ENCODE measurements at regions not wholly inside any gene's neighbourhood (a gene's known extent, or its start where the extent isn't known, plus 50 kb on each side); places are given as distances from the start of the nearest gene placed in this dataset.

DNA sequence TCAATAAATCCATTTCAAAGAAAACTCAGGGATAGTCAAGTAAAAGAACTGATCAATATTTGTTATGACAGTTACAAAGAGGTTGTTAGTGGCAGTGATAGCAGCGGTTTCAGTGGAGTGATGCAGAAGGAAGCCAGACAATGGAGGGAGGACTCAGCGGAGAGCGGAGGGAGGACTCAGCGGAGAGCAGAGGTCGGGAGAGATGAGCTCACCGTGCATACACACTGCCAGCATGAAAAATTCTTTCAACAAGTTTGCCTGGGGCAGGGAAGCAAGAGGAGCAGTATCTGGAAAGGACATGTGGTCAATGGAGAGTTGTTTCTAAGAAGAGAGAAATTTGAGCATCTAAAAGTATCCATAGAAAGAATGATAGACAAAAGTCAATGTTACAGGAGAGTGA is 60.9 kb upstream of the BCL11A start:
- TF ChIP-seq, protein P1, sequence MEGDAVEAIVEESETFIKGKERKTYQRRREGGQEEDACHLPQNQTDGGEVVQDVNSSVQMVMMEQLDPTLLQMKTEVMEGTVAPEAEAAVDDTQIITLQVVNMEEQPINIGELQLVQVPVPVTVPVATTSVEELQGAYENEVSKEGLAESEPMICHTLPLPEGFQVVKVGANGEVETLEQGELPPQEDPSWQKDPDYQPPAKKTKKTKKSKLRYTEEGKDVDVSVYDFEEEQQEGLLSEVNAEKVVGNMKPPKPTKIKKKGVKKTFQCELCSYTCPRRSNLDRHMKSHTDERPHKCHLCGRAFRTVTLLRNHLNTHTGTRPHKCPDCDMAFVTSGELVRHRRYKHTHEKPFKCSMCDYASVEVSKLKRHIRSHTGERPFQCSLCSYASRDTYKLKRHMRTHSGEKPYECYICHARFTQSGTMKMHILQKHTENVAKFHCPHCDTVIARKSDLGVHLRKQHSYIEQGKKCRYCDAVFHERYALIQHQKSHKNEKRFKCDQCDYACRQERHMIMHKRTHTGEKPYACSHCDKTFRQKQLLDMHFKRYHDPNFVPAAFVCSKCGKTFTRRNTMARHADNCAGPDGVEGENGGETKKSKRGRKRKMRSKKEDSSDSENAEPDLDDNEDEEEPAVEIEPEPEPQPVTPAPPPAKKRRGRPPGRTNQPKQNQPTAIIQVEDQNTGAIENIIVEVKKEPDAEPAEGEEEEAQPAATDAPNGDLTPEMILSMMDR (IDR thresholded peaks at IDR 0.05; ENCODE audit: unreplicated experiment), result no peak
- Mint-ChIP-seq H3K27me3 (ENCODE audit: low read depth) (no peaks in the 10 kb centered on the region), H3K4me3 (no peak overlapping the region), H3K4me1 (peaks cover 13% of the 10 kb centered on the region), H3K36me3 (no peaks in the 10 kb centered on the region), H3K27ac (no peak overlapping the region), H3K9me3 (no peaks in the 10 kb centered on the region)
- no peak for DNase-seq (ENCODE audit: low spot score in 2 of 2, unreplicated experiment in 2 of 2)

DNA sequence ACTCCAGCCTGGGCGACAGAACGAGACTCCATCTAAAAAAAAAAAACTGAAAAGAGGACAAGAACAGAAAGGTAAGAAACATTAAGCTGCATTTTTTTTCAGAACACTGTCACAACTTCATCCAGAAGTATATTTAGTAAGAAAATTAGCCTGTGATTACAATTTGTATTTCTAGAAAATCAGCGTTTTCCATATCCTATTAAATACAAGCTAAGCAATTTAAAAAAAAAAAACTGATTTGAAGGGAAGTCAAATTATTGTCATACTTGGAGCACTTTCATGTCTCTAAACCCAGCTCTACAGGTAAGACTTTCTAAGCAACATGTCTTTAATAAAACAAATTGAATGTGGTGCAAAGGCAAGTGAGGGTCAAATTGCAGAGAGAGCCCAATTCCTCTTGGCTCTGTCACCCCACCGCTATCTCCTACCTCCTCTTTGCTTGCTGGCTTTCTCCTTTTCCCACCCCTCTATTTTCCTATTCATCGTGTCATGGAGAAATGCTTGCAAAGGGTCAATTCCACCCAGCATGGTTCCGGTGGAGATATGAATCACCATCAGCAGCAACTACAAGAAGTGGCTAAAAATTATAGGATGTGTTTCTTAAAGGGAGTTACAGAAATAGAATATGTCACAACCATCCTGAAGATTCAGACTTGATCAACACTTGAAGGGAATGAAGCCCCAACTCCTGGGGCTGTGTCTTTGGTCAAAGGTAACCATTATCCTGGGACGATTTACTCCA is 68.4 kb upstream of the BCL11A start:
- TF ChIP-seq, protein P1 (IDR thresholded peaks at IDR 0.05; ENCODE audit: unreplicated experiment), result no peak
- Mint-ChIP-seq H3K27ac (no peak overlapping the region), H3K4me1 (peaks cover 7% of the 10 kb centered on the region)

DNA sequence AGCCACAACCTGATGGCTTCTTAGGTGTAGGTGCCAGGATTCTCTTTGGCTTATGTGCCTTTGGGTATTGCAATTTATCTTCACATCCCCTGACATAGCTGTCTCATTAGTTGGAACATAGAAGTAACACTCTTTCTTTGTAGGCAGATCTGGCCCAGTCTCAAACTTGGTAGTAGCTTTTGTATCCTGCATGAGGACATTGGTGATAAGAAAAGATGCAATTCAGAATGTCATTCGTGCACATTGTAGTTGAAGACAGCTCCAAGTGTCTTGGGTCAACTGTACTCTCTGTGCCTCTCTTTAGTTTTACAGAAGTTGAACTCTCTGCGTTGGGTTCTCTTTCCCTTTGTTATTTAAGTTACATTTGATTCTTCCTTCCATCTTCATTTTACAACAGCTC is 69.6 kb upstream of the BCL11A start:
- TF ChIP-seq, protein P1 (IDR thresholded peaks at IDR 0.05; ENCODE audit: unreplicated experiment), result no peak
- H3K4me1 Mint-ChIP-seq, result peaks cover 17% of the 10 kb centered on the region
- DNase-seq (ENCODE audit: low spot score in 2 of 2, unreplicated experiment in 2 of 2), result no peak
- H3K27ac Mint-ChIP-seq, result no peak overlapping the region
- H3K27me3 Mint-ChIP-seq (ENCODE audit: low read depth), result peaks cover 24% of the 10 kb centered on the region
- H3K36me3 Mint-ChIP-seq, result no peaks in the 10 kb centered on the region
- no peaks in the 10 kb centered on the region for H3K9me3 Mint-ChIP-seq
- H3K4me3 Mint-ChIP-seq, result no peak overlapping the region

More for the DNA sequence above, 68.4 kb upstream of the BCL11A start:
- Mint-ChIP-seq H3K9me3 (no peaks in the 10 kb centered on the region), H3K27me3 (ENCODE audit: low read depth) (peaks cover 22% of the 10 kb centered on the region), H3K4me3 (no peak overlapping the region), H3K36me3 (no peaks in the 10 kb centered on the region)
- no peak for DNase-seq (ENCODE audit: low spot score in 2 of 2, unreplicated experiment in 2 of 2)

DNA sequence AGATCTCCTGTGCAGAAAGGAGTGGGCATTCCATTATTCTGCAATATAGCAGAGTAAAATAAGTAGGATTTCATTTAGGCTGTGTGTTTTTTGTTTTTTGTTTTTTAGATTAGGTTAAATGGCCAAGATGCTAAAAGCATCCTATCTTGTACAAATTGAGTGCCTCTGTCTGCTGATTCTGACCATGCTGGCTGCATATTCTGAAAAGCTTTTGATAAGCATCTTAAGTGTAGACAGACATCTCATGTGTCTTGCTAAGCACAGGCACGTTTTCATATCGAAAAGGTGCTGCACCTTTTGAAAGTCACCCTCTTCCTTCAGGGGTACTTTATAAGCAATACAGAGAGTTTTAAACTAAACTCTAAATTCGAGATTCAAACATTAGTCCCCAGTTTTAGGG is 74.0 kb upstream of the BCL11A start:
- DNase-seq (ENCODE audit: low spot score in 2 of 2, unreplicated experiment in 2 of 2), result no peak
- no peak overlapping the region for H3K27ac Mint-ChIP-seq
- H3K27me3 Mint-ChIP-seq (ENCODE audit: low read depth), result peaks cover 17% of the 10 kb centered on the region
- TF ChIP-seq, protein P1 (IDR thresholded peaks at IDR 0.05; ENCODE audit: unreplicated experiment), result no peak
- H3K9me3 Mint-ChIP-seq, result no peaks in the 10 kb centered on the region
- H3K4me1 Mint-ChIP-seq, result peaks cover 37% of the 10 kb centered on the region
- no peaks in the 10 kb centered on the region for H3K36me3 Mint-ChIP-seq
- H3K4me3 Mint-ChIP-seq, result no peak overlapping the region

DNA sequence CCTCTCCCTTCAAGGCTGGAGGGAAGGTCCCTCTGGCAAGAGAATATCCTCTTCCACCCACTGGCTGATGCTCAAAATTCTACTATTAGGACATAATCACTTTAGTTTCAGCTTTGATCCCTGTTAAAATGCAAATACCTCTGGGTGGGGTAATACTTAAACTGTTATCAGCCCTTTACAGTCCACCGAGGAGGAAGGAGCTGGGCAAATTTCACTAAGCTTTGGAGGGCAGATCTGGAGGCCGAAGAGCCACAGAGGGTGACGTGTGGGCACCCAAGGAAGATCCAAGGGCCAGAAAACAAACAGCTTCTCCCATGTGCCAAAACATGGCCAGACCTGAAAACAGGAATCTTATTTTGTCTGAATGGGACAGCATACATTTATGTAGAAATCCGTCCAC is 74.6 kb upstream of the BCL11A start:
- Mint-ChIP-seq H3K27ac (no peak overlapping the region), H3K36me3 (no peaks in the 10 kb centered on the region)

More for the DNA sequence above, 74.6 kb upstream of the BCL11A start:
- DNase-seq (ENCODE audit: low spot score in 2 of 2, unreplicated experiment in 2 of 2), result no peak
- no peaks in the 10 kb centered on the region for H3K9me3 Mint-ChIP-seq
- peaks cover 37% of the 10 kb centered on the region for H3K4me1 Mint-ChIP-seq
- H3K4me3 Mint-ChIP-seq, result no peak overlapping the region
- peaks cover 15% of the 10 kb centered on the region for H3K27me3 Mint-ChIP-seq (ENCODE audit: low read depth)
- TF ChIP-seq, protein P1 (IDR thresholded peaks at IDR 0.05; ENCODE audit: unreplicated experiment), result no peak
